MCF 10A (cell line): ENCODE measurements at regions not wholly inside any gene's neighbourhood (a gene's known extent, or its start where the extent isn't known, plus 50 kb on each side); places are given as distances from the start of the nearest gene placed in this dataset.

Experiments used
- BruUV-seq: library from RNA; stranded (reverse); fragments of 400-500 nt; replicated peaks from 2 replicates; lab custom pipeline; 2021; lab: Mats Ljungman, UMichigan
- CTCF ChIA-PET: fragments of 300-600 bp; sonication (Branson Sonifier 250); formaldehyde crosslinking; extraction: SDS; loops from one replicate; lab custom pipeline; 2021; ENCODE audit warnings: antibody characterized with exemption, inconsistent platforms; lab: Yijun Ruan, JAX
- POLR2A ChIA-PET: fragments of 300-600, 350-650 bp; sonication (Branson Sonifier 250); formaldehyde crosslinking; extraction: SDS; loops from one replicate; lab custom pipeline; 2020; ENCODE audit warnings: antibody characterized with exemption, inconsistent platforms; lab: Yijun Ruan, JAX
- DNase-seq: peaks from one replicate; pipeline ENCODE4 v3.0.0-alpha.2; 2018; ENCODE audit not compliant: unreplicated experiment
- H3K27ac Mint-ChIP-seq: one replicate; pipeline ENCODE4 v1.8.0; 2022; ENCODE audit warnings: mild to moderate bottlenecking, low read depth, mixed read lengths; ENCODE audit not compliant: unreplicated experiment
- H3K27me3 Mint-ChIP-seq: one replicate; pipeline ENCODE4 v1.8.0; 2022; ENCODE audit warnings: mixed read lengths; ENCODE audit not compliant: insufficient read depth, unreplicated experiment
- H3K36me3 Mint-ChIP-seq: one replicate; pipeline ENCODE4 v1.8.0; 2022; ENCODE audit warnings: mild to moderate bottlenecking, moderate library complexity, mixed read lengths; ENCODE audit not compliant: insufficient read depth, unreplicated experiment
- H3K4me1 Mint-ChIP-seq: one replicate; pipeline ENCODE4 v1.8.0; 2022; ENCODE audit warnings: mixed read lengths; ENCODE audit not compliant: insufficient read depth, unreplicated experiment
- H3K4me3 Mint-ChIP-seq: one replicate; pipeline ENCODE4 v1.8.0; 2022; ENCODE audit warnings: mild to moderate bottlenecking, moderate library complexity, mixed read lengths; ENCODE audit not compliant: unreplicated experiment
- H3K9me3 Mint-ChIP-seq: one replicate; pipeline ENCODE4 v1.8.0; 2022; ENCODE audit warnings: mixed read lengths; ENCODE audit not compliant: unreplicated experiment
- CTCF ChIP-seq: fragments of 200-600 bp; IDR thresholded peaks from one replicate; pipeline ENCODE4 v1.8.0; 2022; ENCODE audit warnings: antibody characterized with exemption, mild to moderate bottlenecking; ENCODE audit not compliant: unreplicated experiment
- intact Hi-C: fragments of 100-400 bp; cut with micrococcal nuclease; formaldehyde crosslinking; loops from 2 replicates; pipeline ENCODE4 v1.14.1; 2022

GRCh38 chr19:56969759-56970178, 129.2 kb upstream of the PEG3 start:
- Mint-ChIP-seq H3K9me3 (peaks cover 39% of the 10 kb centered on the region), H3K27ac (no peak overlapping the region)
- intact Hi-C loops = no loop called here

GRCh38 chr19:56971230-56971629, 130.7 kb upstream of the PEG3 start:
- H3K4me1 Mint-ChIP-seq = no peaks in the 10 kb centered on the region
- peaks cover 5% of the 10 kb centered on the region for H3K36me3 Mint-ChIP-seq
- intact Hi-C loops = no loop called here
- ChIA-PET CTCF (no interaction called here), POLR2A (no interaction called here)
- DNase-seq = no peak
- no peak overlapping the region for H3K4me3 Mint-ChIP-seq
- H3K27ac Mint-ChIP-seq = no peak overlapping the region
- H3K27me3 Mint-ChIP-seq = no peaks in the 10 kb centered on the region
- TF ChIP-seq CTCF = no peak
- no TSS peak for BruUV-seq
- peaks cover 35% of the 10 kb centered on the region for H3K9me3 Mint-ChIP-seq

More at GRCh38 chr19:56969759-56970178, 129.2 kb upstream of the PEG3 start:
- H3K27me3 Mint-ChIP-seq = no peaks in the 10 kb centered on the region
- H3K36me3 Mint-ChIP-seq = peaks cover 3% of the 10 kb centered on the region
- BruUV-seq = no TSS peak
- ChIA-PET CTCF (no interaction called here), POLR2A (no interaction called here)
- no peaks in the 10 kb centered on the region for H3K4me1 Mint-ChIP-seq
- no peak overlapping the region for H3K4me3 Mint-ChIP-seq
- no peak for DNase-seq
- no peak for TF ChIP-seq CTCF

- no peak overlapping the region for H3K27ac Mint-ChIP-seq
- BruUV-seq = no TSS peak
- no peaks in the 10 kb centered on the region for H3K27me3 Mint-ChIP-seq
- no peaks in the 10 kb centered on the region for H3K4me1 Mint-ChIP-seq
- TF ChIP-seq CTCF = no peak
- POLR2A ChIA-PET = no interaction called here
- CTCF ChIA-PET = interaction anchor here (0.6 kb wide), 1 partner anchor 39 kb away, joined by 3 read pairs; no protein-coding TSS in a partner anchor
- peaks cover 5% of the 10 kb centered on the region for H3K36me3 Mint-ChIP-seq
- no peak overlapping the region for H3K4me3 Mint-ChIP-seq
- intact Hi-C loops = no loop called here
- peaks cover 30% of the 10 kb centered on the region for H3K9me3 Mint-ChIP-seq
- DNase-seq = no peak
These were observed 131.8 kb upstream of the PEG3 start for GRCh38 chr19:56972291-56972841.

- ChIA-PET CTCF (no interaction called here), POLR2A (no interaction called here)
- Mint-ChIP-seq H3K4me3 (no peak overlapping the region), H3K4me1 (no peaks in the 10 kb centered on the region), H3K36me3 (peaks cover 5% of the 10 kb centered on the region), H3K27ac (no peak overlapping the region), H3K9me3 (peaks cover 27% of the 10 kb centered on the region), H3K27me3 (no peaks in the 10 kb centered on the region)
- no TSS peak for BruUV-seq
- intact Hi-C loops = no loop called here
- no peak for DNase-seq
- TF ChIP-seq CTCF = no peak
These were observed 133.4 kb upstream of the PEG3 start for GRCh38 chr19:56973713-56974555.
